IMR-90 (cell line): ENCODE measurements at regions not wholly inside any gene's neighbourhood (a gene's known extent, or its start where the extent isn't known, plus 50 kb on each side); places are given as distances from the start of the nearest gene placed in this dataset.

ENCODE experiments used
- ATAC-seq: fragments of 200-7000 bp; cut with Tn5 transposase; 2 replicates; pipeline ENCODE4 v1.9.1; 2020; ENCODE audit warnings: low read depth, mild to moderate bottlenecking, moderate library complexity
- BruUV-seq: library from RNA; stranded (reverse); fragments of 400-500 nt; replicated peaks from 2 replicates; lab custom pipeline; 2021; lab: Mats Ljungman, UMichigan
- CTCF ChIA-PET: fragments of 300-600 bp; formaldehyde crosslinking; extraction: SDS; loops from one replicate; lab custom pipeline; 2021; ENCODE audit warnings: antibody characterized with exemption; lab: Yijun Ruan, JAX
- POLR2A ChIA-PET: fragments of 300-600 bp; sonication (Branson Sonifier 250); formaldehyde crosslinking; loops from one replicate; lab custom pipeline; 2022; ENCODE audit warnings: antibody characterized with exemption; ENCODE audit not compliant: unreplicated experiment; lab: Charles Lee
- DNase-seq: peaks from one replicate; pipeline ENCODE4 v3.0.0; 2013
- H2AFZ ChIP-seq: replicated peaks from 2 replicates; pipeline ENCODE3; 2013; ENCODE audit warnings: low read length, mild to moderate bottlenecking; ENCODE audit not compliant: poor library complexity
- H2AK5ac ChIP-seq: 2 replicates; pipeline ENCODE4 v1.6.1; 2013; ENCODE audit warnings: low read depth, low read length, inconsistent platforms
- H2AK9ac ChIP-seq: replicated peaks from 2 replicates; pipeline ENCODE3; 2013; ENCODE audit warnings: mild to moderate bottlenecking, low read depth, low read length, moderate library complexity; ENCODE audit not compliant: poor library complexity
- H2BK120ac ChIP-seq: 2 replicates; pipeline ENCODE4 v1.6.1; 2013; ENCODE audit warnings: low read depth, low read length, inconsistent platforms
- H2BK15ac ChIP-seq: 3 replicates; pipeline ENCODE4 v1.6.1; 2013; ENCODE audit warnings: low read depth, low read length, inconsistent platforms
- H2BK20ac ChIP-seq: 2 replicates; pipeline ENCODE4 v1.6.1; 2013; ENCODE audit warnings: low read depth, mild to moderate bottlenecking, inconsistent platforms, low read length, moderate library complexity
- H2BK5ac ChIP-seq: 2 replicates; pipeline ENCODE4 v1.6.1; 2013; ENCODE audit warnings: mild to moderate bottlenecking, low read depth, low read length, inconsistent platforms; ENCODE audit not compliant: poor library complexity, severe bottlenecking
- H3K14ac ChIP-seq: replicated peaks from 2 replicates; pipeline ENCODE4 v1.6.1; 2013; ENCODE audit warnings: low read depth, low read length, inconsistent platforms
- H3K18ac ChIP-seq: 2 replicates; pipeline ENCODE4 v1.6.1; 2013; ENCODE audit warnings: low read depth, low read length, control low read depth
- H3K23ac ChIP-seq: 2 replicates; pipeline ENCODE4 v1.6.1; 2013; ENCODE audit warnings: low read depth, low read length, inconsistent platforms
- H3K27ac ChIP-seq: 2 replicates; pipeline ENCODE4 v1.5.1; 2013; ENCODE audit warnings: mild to moderate bottlenecking, control low read depth, low read length; ENCODE audit not compliant: insufficient read depth
- H3K27me3 ChIP-seq: 2 replicates; pipeline ENCODE4 v1.6.1; 2013; ENCODE audit warnings: low read length; ENCODE audit not compliant: control insufficient read depth, insufficient read depth
- H3K36me3 ChIP-seq: 2 replicates; pipeline ENCODE4 v1.6.1; 2013; ENCODE audit warnings: low read length, mixed read lengths; ENCODE audit not compliant: control insufficient read depth, insufficient read depth
- H3K4ac ChIP-seq: 2 replicates; pipeline ENCODE4 v1.6.1; 2013; ENCODE audit warnings: low read depth, low read length, inconsistent platforms
- H3K4me1 ChIP-seq: 2 replicates; pipeline ENCODE4 v1.6.1; 2013; ENCODE audit warnings: low read length, mixed read lengths; ENCODE audit not compliant: control insufficient read depth, insufficient read depth
- H3K4me2 ChIP-seq: 2 replicates; pipeline ENCODE4 v1.6.1; 2013; ENCODE audit warnings: low read depth, mild to moderate bottlenecking, control low read depth, low read length, moderate library complexity
- H3K4me3 ChIP-seq: 2 replicates; pipeline ENCODE4 v1.5.1; 2013; ENCODE audit warnings: low read depth, mild to moderate bottlenecking, control low read depth, low read length, moderate library complexity; ENCODE audit not compliant: insufficient read depth
- H3K56ac ChIP-seq: 2 replicates; pipeline ENCODE4 v1.6.1; 2013; ENCODE audit warnings: low read length, inconsistent platforms; ENCODE audit not compliant: insufficient read depth; ENCODE audit errors: extremely low read depth
- H3K79me1 ChIP-seq, 2 experiments: 2 replicates each; pipeline ENCODE4 v1.6.1; 2013; ENCODE audit warnings: low read length in 2 of 2, inconsistent platforms in 1 of 2, low read depth in 1 of 2
- H3K9ac ChIP-seq: 2 replicates; pipeline ENCODE4 v1.6.1; 2013; ENCODE audit warnings: low read depth, low read length, control low read depth
- H3K9me1 ChIP-seq: 2 replicates; pipeline ENCODE4 v1.6.1; 2013; ENCODE audit warnings: low read length, inconsistent platforms; ENCODE audit not compliant: insufficient read depth
- H3K9me3 ChIP-seq: 2 replicates; pipeline ENCODE4 v1.6.1; 2013; ENCODE audit warnings: low read length; ENCODE audit not compliant: control insufficient read depth, insufficient read depth
- H4K20me1 ChIP-seq: 2 replicates; pipeline ENCODE4 v1.6.1; 2013; ENCODE audit warnings: low read length, inconsistent platforms; ENCODE audit not compliant: insufficient read depth
- H4K5ac ChIP-seq: 2 replicates; pipeline ENCODE4 v1.6.1; 2013; ENCODE audit warnings: mild to moderate bottlenecking, low read depth, low read length, control low read depth
- H4K8ac ChIP-seq, 2 experiments: 2 replicates each; pipeline ENCODE4 v1.6.1; 2013; ENCODE audit warnings: low read depth in 2 of 2, low read length in 2 of 2, control low read depth in 1 of 2, inconsistent platforms in 1 of 2
- H4K91ac ChIP-seq: 2 replicates; pipeline ENCODE4 v1.6.1; 2013; ENCODE audit warnings: low read depth, low read length, inconsistent platforms; ENCODE audit not compliant: insufficient read depth
- MAFK ChIP-seq: IDR thresholded peaks from 2 replicates; pipeline ENCODE4 v1.6.1; 2012; ENCODE audit warnings: low read depth, low read length, improper control_type of control experiment
- whole genome bisulfite sequencing, 2 experiments: methylation state at CpG; one replicate each; pipeline versions ENCODE4 v1.1.5 to v1.1.7; 2013; ENCODE audit warnings: missing lambda C conversion rate in 2 of 2; ENCODE audit not compliant: insufficient read length in 1 of 2; ENCODE audit errors: extremely low coverage in 2 of 2; 5-methylcytosine and 5-hydroxymethylcytosine counted together
- dilution Hi-C: fragments of 300-500 bp; cut with HindIII; formaldehyde crosslinking; loops from one replicate; pipeline ENCODE4 v1.14.3; 2018; ENCODE audit warnings: low sequenced_read_pairs; ENCODE audit not compliant: unreplicated experiment
- in situ Hi-C: fragments of 300-500 bp; cut with MboI; formaldehyde crosslinking; loops from 3 replicates; pipeline ENCODE4 v1.14.3; 2019; ENCODE audit warnings: low sequenced_read_pairs, inconsistent platforms, mixed read lengths
- intact Hi-C: fragments of 100-400 bp; cut with micrococcal nuclease; formaldehyde crosslinking; loops from 2 replicates; pipeline ENCODE4 v1.10.0; 2022

GRCh38 chr9:96173640-96174039, 128.3 kb downstream of the HSD17B3 start:
- no peak overlapping the region for H2BK15ac ChIP-seq
- no peak overlapping the region for H2BK5ac ChIP-seq
- H3K4ac ChIP-seq: no peak overlapping the region
- H4K5ac ChIP-seq: no peak overlapping the region
- no peak overlapping the region for H2BK120ac ChIP-seq
- no peak overlapping the region for H3K14ac ChIP-seq
- ChIA-PET POLR2A (no interaction called here), CTCF (no interaction called here)
- peaks cover 25% of the 10 kb centered on the region for H3K27me3 ChIP-seq
- dilution Hi-C loops (no loop called here), intact Hi-C loops (no loop called here), in situ Hi-C loops (no loop called here)
- H2AK9ac ChIP-seq: no peak overlapping the region
- no peak overlapping the region for H2AFZ ChIP-seq
- H3K18ac ChIP-seq: no peak overlapping the region
- H2AK5ac ChIP-seq: no peak overlapping the region
- H2BK20ac ChIP-seq: no peak overlapping the region
- no peak overlapping the region for H3K23ac ChIP-seq
- H3K9me1 ChIP-seq: no peaks in the 10 kb centered on the region
- H3K27ac ChIP-seq: no peak overlapping the region
- H3K4me3 ChIP-seq: no peak overlapping the region
- no peak overlapping the region for H3K9ac ChIP-seq
- H3K36me3 ChIP-seq: no peaks in the 10 kb centered on the region
- no peak overlapping the region for H4K8ac ChIP-seq
- H3K56ac ChIP-seq: no peak overlapping the region
- H3K79me1 ChIP-seq: no peaks in the 10 kb centered on the region
- H3K4me1 ChIP-seq: no peaks in the 10 kb centered on the region; the same call in 1 of the 2 replicates
- H3K9me3 ChIP-seq: no peaks in the 10 kb centered on the region
- no TSS peak for BruUV-seq
- no peaks in the 10 kb centered on the region for H4K20me1 ChIP-seq
- DNase-seq (no peak), ATAC-seq (no peak)
- TF ChIP-seq MAFK: no peak
- no peak overlapping the region for H3K4me2 ChIP-seq
- 88% methylated on average over 5 of the region's 7 CpGs; no CpG with 5 or more reads in 1 of the 2 experiments for WGBS, 2 experiments
- no peak overlapping the region for H4K91ac ChIP-seq
